A549 (cell line): ENCODE measurements at regions not wholly inside any gene's neighbourhood (a gene's known extent, or its start where the extent isn't known, plus 50 kb on each side); places are given as distances from the start of the nearest gene placed in this dataset.

ENCODE experiments used
- ATAC-seq, 2 experiments: fragments of 200-7000 bp in 1 of 2; fragments of >200 bp in 1 of 2; cut with Nextera tagmentation in 1 of 2; cut with Tn5 transposase in 1 of 2; 3 replicates each; pipeline versions ENCODE4 v1.8.0 to v1.9.1; 2018 to 2020; ENCODE audit warnings: mild to moderate bottlenecking in 1 of 2, moderate library complexity in 1 of 2
- CTCF ChIA-PET: fragments of 300-600 bp; sonication (Branson Sonifier 250); formaldehyde crosslinking; extraction: SDS; loops from one replicate; lab custom pipeline; 2021; ENCODE audit warnings: antibody characterized with exemption, inconsistent platforms; lab: Yijun Ruan, JAX
- POLR2A ChIA-PET: fragments of 350-600 bp; formaldehyde crosslinking; extraction: SDS; loops from one replicate; lab custom pipeline; 2021; ENCODE audit warnings: antibody characterized with exemption, inconsistent platforms; lab: Yijun Ruan, JAX
- DNase-seq, 2 experiments: peaks; one replicate each; pipeline versions ENCODE4 v3.0.0 to v3.0.0-alpha.2; 2011 to 2016; ENCODE audit warnings: low read depth in 1 of 2, low spot score in 1 of 2
- FAIRE-seq: peaks from 2 replicates; lab custom pipeline; 2011; peaks lifted over from hg19 to GRCh38; lab: Jason Lieb, UNC
- H3K27ac ChIP-seq, 2 experiments: fragments of >200 bp; sonication (Bioruptor Twin); formaldehyde crosslinking; 3 replicates each; pipeline ENCODE4 v1.5.1; 2016 to 2017
- H3K4me1 ChIP-seq: fragments of >200 bp; sonication (Bioruptor Twin); formaldehyde crosslinking; 3 replicates; pipeline ENCODE4 v1.6.1; 2016
- H3K4me2 ChIP-seq: fragments of >200 bp; sonication (Bioruptor Twin); formaldehyde crosslinking; 3 replicates; pipeline ENCODE4 v1.6.1; 2016
- H3K4me3 ChIP-seq: fragments of >200 bp; sonication (Bioruptor Twin); formaldehyde crosslinking; 3 replicates; pipeline ENCODE4 v1.5.1; 2016
- H3K9me3 ChIP-seq: fragments of >200 bp; sonication (Bioruptor Twin); formaldehyde crosslinking; 3 replicates; pipeline ENCODE4 v1.6.1; 2016
- CHD4 ChIP-seq: fragments of 200-600 bp; sonication (generic); IDR thresholded peaks from 2 replicates; pipeline ENCODE4 v1.6.1; 2016; ENCODE audit warnings: antibody characterized with exemption, mild to moderate bottlenecking, borderline replicate concordance
- EP300 ChIP-seq, 2 experiments: fragments of >200 bp; sonication (Bioruptor Twin); formaldehyde crosslinking; IDR thresholded peaks; 2 replicates in 1 of 2; 3 replicates in 1 of 2; pipeline ENCODE4 v1.6.1; 2016 to 2017
- ESRRA ChIP-seq: fragments of 150-350 bp; IDR thresholded peaks from 2 replicates; pipeline ENCODE4 v1.6.1; 2014; ENCODE audit warnings: mild to moderate bottlenecking, low read length, borderline replicate concordance
- FOXS1 ChIP-seq: fragments of 250-450 bp; sonication (Bioruptor Pico); IDR thresholded peaks from 2 replicates; pipeline ENCODE4 v1.5.0; 2020; ENCODE audit warnings: mild to moderate bottlenecking, moderate library complexity
- JUN ChIP-seq, 2 experiments: fragments of >200 bp; sonication (Bioruptor Twin); formaldehyde crosslinking; IDR thresholded peaks; 2 replicates in 1 of 2; 3 replicates in 1 of 2; pipeline ENCODE4 v1.6.1; 2016 to 2017
- NPAS2 ChIP-seq: fragments of 250-450 bp; sonication (Bioruptor Pico); IDR thresholded peaks from 2 replicates; pipeline ENCODE4 v1.8.0; 2022; ENCODE audit warnings: mild to moderate bottlenecking, moderate library complexity, borderline replicate concordance
- NR3C1 ChIP-seq: fragments of >200 bp; sonication (Bioruptor Twin); formaldehyde crosslinking; IDR thresholded peaks from 3 replicates; pipeline ENCODE4 v1.6.1; 2017
- PHF8 ChIP-seq: fragments of 200-600 bp; sonication (generic); IDR thresholded peaks from 2 replicates; pipeline ENCODE4 v1.6.1; 2016; ENCODE audit warnings: low read depth, mild to moderate bottlenecking, antibody characterized with exemption, moderate library complexity, borderline replicate concordance
- RAD21 ChIP-seq, 2 experiments: fragments of >200 bp in 1 of 2; sonication (Bioruptor Twin) in 1 of 2; formaldehyde crosslinking in 1 of 2; IDR thresholded peaks in 1 of 2; conservative IDR thresholded peaks in 1 of 2; 2 replicates in 1 of 2; 3 replicates in 1 of 2; pipeline ENCODE4 v1.6.1; 2012 to 2018; ENCODE audit warnings: inconsistent platforms in 1 of 2
- RCOR1 ChIP-seq: fragments of 150-350 bp; IDR thresholded peaks from 2 replicates; pipeline ENCODE4 v1.6.1; 2014; ENCODE audit warnings: antibody characterized with exemption, low read length, low read depth
- SREBF2 ChIP-seq: fragments of 450-650 bp; IDR thresholded peaks from 2 replicates; pipeline ENCODE4 v1.6.1; 2014; ENCODE audit warnings: mild to moderate bottlenecking, moderate library complexity
- TFCP2L1 ChIP-seq: fragments of 250-450 bp; sonication (Bioruptor Pico); IDR thresholded peaks from 2 replicates; pipeline ENCODE4 v1.5.0; 2021; ENCODE audit warnings: mild to moderate bottlenecking
- ZC3H11A ChIP-seq: fragments of 450-650 bp; IDR thresholded peaks from 2 replicates; pipeline ENCODE4 v1.6.1; 2014; ENCODE audit warnings: antibody characterized with exemption, mild to moderate bottlenecking
- WGBS: methylation state at CpG from one replicate; pipeline ENCODE4 v1.1.6; 2017; ENCODE audit errors: missing lambda C conversion rate; 5-methylcytosine and 5-hydroxymethylcytosine counted together
- TF ChIP-seq, protein P1 (sequence below): IDR thresholded peaks from 2 replicates; pipeline ENCODE4 v1.6.1; 2012
- TF ChIP-seq, protein P2 (sequence below): fragments of 250-450 bp; sonication (Bioruptor Pico); IDR thresholded peaks from 2 replicates; pipeline ENCODE4 v1.5.0; 2020; ENCODE audit warnings: low read depth, mild to moderate bottlenecking, moderate library complexity
- TF ChIP-seq, protein P3 (sequence below): fragments of 250-450 bp; sonication (Bioruptor Pico); IDR thresholded peaks from 2 replicates; pipeline ENCODE4 v1.5.0; 2021; ENCODE audit warnings: mild to moderate bottlenecking, moderate library complexity, borderline replicate concordance
- TF ChIP-seq, protein P4 (sequence below): fragments of 450-650 bp; IDR thresholded peaks from 2 replicates; pipeline ENCODE4 v1.6.1; 2014; ENCODE audit warnings: antibody characterized with exemption
- TF ChIP-seq, protein P5 (sequence below): fragments of >200 bp; sonication (Bioruptor Twin); formaldehyde crosslinking; IDR thresholded peaks from 3 replicates; pipeline ENCODE4 v1.6.1; 2016

DNA sequence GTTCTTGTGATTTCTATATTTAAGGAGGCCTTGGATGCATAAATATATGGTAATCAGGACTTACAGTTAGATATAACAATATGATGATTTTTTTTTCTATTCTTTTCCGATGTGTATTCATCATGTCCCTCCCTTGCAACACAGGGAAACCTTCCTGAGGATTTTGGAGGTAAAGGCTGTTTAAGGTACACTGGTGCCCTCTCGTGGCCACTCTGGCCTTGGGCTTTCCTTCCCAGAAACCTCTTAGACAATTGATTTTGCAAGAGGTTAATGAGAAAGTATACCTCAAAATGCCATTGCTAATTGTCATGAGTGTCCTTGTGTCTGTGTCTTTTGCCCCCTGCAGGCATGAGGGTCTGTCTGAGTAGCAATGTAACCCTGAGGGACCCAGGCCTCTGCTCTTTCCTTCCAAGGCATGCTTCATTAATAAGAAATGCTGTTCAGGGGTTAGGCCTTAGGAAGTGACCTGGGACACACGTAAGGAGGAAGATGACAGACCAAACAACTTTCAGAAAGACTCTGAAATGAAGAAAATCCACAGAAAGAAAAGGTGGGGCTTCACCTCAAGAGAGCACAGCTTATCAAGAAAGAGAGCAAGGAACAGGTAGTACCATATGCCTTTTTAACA, 70.3 kb upstream of the PPP2R3A start (continued):
- no peak for TF ChIP-seq EP300 (IDR thresholded peaks at IDR 0.05)
- TF ChIP-seq, all 56 proteins: peak for 4

DNA sequence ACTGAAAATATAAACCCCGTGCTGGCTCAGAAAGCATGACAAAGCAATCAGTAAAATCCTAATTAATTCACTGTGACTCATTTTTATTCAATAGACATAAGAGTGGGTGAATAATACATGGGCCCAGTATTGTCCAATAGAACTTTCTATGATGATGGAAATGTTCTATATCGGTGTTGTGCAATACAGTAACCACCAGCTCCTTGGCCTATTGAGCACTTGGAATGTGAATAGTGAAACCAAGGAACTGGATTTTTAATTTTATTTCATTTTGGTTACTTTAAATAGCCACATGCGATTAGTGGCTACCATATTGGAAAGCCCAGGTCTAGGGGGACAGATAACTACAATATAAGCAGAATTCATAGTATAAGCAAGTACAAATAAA, 69.8 kb upstream of the PPP2R3A start:
- TF ChIP-seq CHD4 (no peak), SREBF2 (no peak), RAD21 (conservative IDR thresholded peaks at IDR 0.05 in 1 of 2, IDR thresholded peaks at IDR 0.05 in 1 of 2) (no peak)
- TF ChIP-seq, protein P1, sequence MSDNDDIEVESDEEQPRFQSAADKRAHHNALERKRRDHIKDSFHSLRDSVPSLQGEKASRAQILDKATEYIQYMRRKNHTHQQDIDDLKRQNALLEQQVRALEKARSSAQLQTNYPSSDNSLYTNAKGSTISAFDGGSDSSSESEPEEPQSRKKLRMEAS: no peak
- TF ChIP-seq, protein P2, sequence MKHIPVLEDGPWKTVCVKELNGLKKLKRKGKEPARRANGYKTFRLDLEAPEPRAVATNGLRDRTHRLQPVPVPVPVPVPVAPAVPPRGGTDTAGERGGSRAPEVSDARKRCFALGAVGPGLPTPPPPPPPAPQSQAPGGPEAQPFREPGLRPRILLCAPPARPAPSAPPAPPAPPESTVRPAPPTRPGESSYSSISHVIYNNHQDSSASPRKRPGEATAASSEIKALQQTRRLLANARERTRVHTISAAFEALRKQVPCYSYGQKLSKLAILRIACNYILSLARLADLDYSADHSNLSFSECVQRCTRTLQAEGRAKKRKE (CRISPR knock-in tag): no peak
- FAIRE-seq (no peak), ATAC-seq (no peak), DNase-seq (no peak)
- ChIA-PET POLR2A (no interaction called here), CTCF (interaction anchor here (0.6 to 2.2 kb wide), 2 partner anchors 11 to 864 kb away, joined by 5 to 10 read pairs; no protein-coding TSS in a partner anchor)
- H3K9me3 ChIP-seq: no peaks in the 10 kb centered on the region
- no peaks in the 10 kb centered on the region for H3K4me1 ChIP-seq
- H3K27ac ChIP-seq: no peak overlapping the region
- WGBS: 82% methylated on average over 3 of the region's 3 CpGs
- H3K4me3 ChIP-seq: no peak overlapping the region
- no peak overlapping the region for H3K4me2 ChIP-seq

DNA sequence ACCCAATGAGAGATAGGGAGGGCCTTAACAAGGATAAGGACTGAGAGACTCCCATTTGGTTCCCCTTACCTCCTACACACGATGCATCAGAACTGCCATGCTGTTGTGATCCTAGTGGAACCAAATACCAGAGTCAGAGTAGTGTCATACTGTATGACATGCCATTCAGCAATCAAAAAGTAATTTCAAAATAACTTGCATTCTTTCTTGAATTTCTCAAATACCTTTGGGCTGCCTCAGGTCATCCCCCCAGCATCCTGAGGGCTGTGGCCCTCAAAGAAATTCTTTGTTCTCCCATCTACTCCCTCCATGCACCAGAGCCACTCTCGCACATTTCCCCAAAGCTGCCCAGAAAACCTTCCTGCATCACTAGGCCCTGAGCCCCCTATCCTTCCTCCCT, 68.9 kb upstream of the PPP2R3A start:
- ChIA-PET POLR2A (no interaction called here), CTCF (no interaction called here)
- no peak for DNase-seq
- WGBS: 16% methylated on average over 2 of the region's 2 CpGs
- Histone ChIP-seq H3K4me3 (no peak overlapping the region), H3K4me1 (no peaks in the 10 kb centered on the region), H3K9me3 (no peaks in the 10 kb centered on the region), H3K27ac (no peak overlapping the region), H3K4me2 (no peak overlapping the region)
- TF ChIP-seq ZC3H11A (no peak), NPAS2 (CRISPR knock-in tag) (no peak), JUN (IDR thresholded peaks at IDR 0.05) (no peak), RCOR1 (no peak), PHF8 (no peak), FOXS1 (CRISPR knock-in tag) (no peak), ESRRA (no peak), TFCP2L1 (CRISPR knock-in tag) (no peak), CHD4 (no peak), NR3C1 (no peak), RAD21 (conservative IDR thresholded peaks at IDR 0.05 in 1 of 2, IDR thresholded peaks at IDR 0.05 in 1 of 2) (no peak)
- TF ChIP-seq, protein P1: no peak
- TF ChIP-seq, protein P3, sequence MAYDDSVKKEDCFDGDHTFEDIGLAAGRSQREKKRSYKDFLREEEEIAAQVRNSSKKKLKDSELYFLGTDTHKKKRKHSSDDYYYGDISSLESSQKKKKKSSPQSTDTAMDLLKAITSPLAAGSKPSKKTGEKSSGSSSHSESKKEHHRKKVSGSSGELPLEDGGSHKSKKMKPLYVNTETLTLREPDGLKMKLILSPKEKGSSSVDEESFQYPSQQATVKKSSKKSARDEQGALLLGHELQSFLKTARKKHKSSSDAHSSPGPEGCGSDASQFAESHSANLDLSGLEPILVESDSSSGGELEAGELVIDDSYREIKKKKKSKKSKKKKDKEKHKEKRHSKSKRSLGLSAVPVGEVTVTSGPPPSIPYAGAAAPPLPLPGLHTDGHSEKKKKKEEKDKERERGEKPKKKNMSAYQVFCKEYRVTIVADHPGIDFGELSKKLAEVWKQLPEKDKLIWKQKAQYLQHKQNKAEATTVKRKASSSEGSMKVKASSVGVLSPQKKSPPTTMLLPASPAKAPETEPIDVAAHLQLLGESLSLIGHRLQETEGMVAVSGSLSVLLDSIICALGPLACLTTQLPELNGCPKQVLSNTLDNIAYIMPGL (CRISPR knock-in tag): no peak
- TF ChIP-seq, protein P4, sequence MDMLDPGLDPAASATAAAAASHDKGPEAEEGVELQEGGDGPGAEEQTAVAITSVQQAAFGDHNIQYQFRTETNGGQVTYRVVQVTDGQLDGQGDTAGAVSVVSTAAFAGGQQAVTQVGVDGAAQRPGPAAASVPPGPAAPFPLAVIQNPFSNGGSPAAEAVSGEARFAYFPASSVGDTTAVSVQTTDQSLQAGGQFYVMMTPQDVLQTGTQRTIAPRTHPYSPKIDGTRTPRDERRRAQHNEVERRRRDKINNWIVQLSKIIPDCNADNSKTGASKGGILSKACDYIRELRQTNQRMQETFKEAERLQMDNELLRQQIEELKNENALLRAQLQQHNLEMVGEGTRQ: no peak
- TF ChIP-seq, protein P5, sequence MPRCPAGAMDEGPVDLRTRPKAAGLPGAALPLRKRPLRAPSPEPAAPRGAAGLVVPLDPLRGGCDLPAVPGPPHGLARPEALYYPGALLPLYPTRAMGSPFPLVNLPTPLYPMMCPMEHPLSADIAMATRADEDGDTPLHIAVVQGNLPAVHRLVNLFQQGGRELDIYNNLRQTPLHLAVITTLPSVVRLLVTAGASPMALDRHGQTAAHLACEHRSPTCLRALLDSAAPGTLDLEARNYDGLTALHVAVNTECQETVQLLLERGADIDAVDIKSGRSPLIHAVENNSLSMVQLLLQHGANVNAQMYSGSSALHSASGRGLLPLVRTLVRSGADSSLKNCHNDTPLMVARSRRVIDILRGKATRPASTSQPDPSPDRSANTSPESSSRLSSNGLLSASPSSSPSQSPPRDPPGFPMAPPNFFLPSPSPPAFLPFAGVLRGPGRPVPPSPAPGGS: no peak
- ATAC-seq: peak in 1 of 2 experiments; percentile 34; a peak in 1 of 6 replicates
- no peak for FAIRE-seq
